ENCODE measurements at regions not wholly inside any gene's neighbourhood (a gene's known extent, or its start where the extent isn't known, plus 50 kb on each side); places are given as distances from the start of the nearest gene placed in this dataset.

DNA sequence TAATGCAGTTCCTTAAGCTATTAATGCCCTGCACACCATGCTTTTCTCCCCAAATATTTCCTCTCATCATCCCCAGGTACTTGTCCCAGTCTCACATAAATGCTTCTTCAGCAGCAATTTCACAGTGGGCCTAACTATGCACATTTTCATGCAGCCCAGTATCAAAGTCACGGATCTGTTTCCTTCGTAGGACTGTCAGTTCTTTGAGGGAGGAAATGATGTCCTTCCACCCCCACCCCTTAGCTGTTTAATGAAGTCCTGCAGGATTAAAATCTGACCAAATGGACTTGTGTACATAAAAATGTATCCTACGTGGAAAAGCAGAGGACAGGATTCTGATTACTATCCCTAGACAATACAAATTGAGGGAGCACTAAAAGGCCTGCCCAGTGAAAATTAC is 68.6 kb upstream of the ARGLU1 start:
- Histone ChIP-seq H3K36me3 (ENCODE audit: control insufficient read depth in 2 of 2, extremely low read depth in 1 of 2, insufficient read depth in 2 of 2, low read length in 2 of 2) (no peaks in the 10 kb centered on the region), H3K27me3 (ENCODE audit: control insufficient read depth in 2 of 2, insufficient read depth in 2 of 2, low read length in 2 of 2) (peaks cover 0 to 2% of the 10 kb centered on the region in 2 experiments), H3K9me1 (replicated peaks; ENCODE audit: control insufficient read depth, extremely low read depth, insufficient read depth, low read length) (no peaks in the 10 kb centered on the region), H3K27ac (ENCODE audit: insufficient read depth, low read depth, low read length) (no peak overlapping the region), H3K9me3 (replicated peaks; ENCODE audit: control insufficient read depth, insufficient read depth, low read length) (no peaks in the 10 kb centered on the region), H3K79me2 (ENCODE audit: control insufficient read depth, insufficient read depth, low read length) (no peaks in the 10 kb centered on the region), H3K9ac (replicated peaks; ENCODE audit: extremely low read depth, insufficient read depth, low read length) (no peak overlapping the region), H3K4me1 (ENCODE audit: control insufficient read depth, extremely low read depth, insufficient read depth, low read length) (no peaks in the 10 kb centered on the region), H4K20me1 (replicated peaks; ENCODE audit: control insufficient read depth, extremely low read depth, insufficient read depth, low read length) (no peaks in the 10 kb centered on the region), H2AFZ (ENCODE audit: low read depth, low read length) (no peak overlapping the region), H3K4me2 (ENCODE audit: insufficient read depth, low read length) (no peak overlapping the region), H3K4me3 (replicated peaks in 1 of 3; ENCODE audit: insufficient read depth in 1 of 3, low read depth in 1 of 3, low read length in 3 of 3) (no peak overlapping the region)
- intact Hi-C loops (cut with micrococcal nuclease), result no loop called here
- TF ChIP-seq, protein P1, sequence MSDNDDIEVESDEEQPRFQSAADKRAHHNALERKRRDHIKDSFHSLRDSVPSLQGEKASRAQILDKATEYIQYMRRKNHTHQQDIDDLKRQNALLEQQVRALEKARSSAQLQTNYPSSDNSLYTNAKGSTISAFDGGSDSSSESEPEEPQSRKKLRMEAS (IDR thresholded peaks at IDR 0.05; ENCODE audit: insufficient read depth, insufficient read length), result no peak
- TF ChIP-seq GATA2 (IDR thresholded peaks at IDR 0.05; ENCODE audit: insufficient read depth, insufficient read length, low read depth, low read length) (no peak), EZH2 (IDR thresholded peaks at IDR 0.05; ENCODE audit: borderline replicate concordance, low read depth, low read length, severe bottlenecking) (no peak)
- FAIRE-seq, result no peak
- BruUV-seq (replicated peaks), result no TSS peak
- dilution Hi-C loops (cut with MboI; ENCODE audit: extremely low pct_ligation_motif_present, low sequenced_read_pairs), result no loop called here
- no peak for DNase-seq (ENCODE audit: low read depth, low spot score)
- ChIA-PET CTCF (no interaction called here), POLR2A (no interaction called here)

DNA sequence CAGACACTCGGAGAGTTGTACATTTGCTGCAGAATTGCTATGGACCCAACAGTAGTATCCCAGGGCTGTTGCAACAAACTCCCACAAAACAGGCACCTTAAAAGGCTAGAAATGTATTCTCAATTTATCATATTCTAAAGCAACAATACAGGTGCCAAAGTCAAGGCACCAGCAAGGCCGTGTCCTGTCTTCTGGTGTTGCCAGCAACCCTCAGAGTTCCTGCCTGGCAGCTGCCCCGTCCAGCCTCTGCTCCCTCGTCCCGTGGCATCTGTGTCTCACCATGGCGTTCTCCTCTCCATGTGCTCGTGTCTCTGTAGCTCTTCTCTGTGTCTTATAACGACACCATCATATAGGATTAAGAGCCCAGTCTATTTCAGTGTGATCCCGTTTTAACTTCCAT is 67.7 kb upstream of the ARGLU1 start:
- no peak overlapping the region for H3K4me3 ChIP-seq (replicated peaks in 1 of 3; ENCODE audit: insufficient read depth in 1 of 3, low read depth in 1 of 3, low read length in 3 of 3)
- H3K27ac ChIP-seq (ENCODE audit: insufficient read depth, low read depth, low read length), result no peak overlapping the region
- no peaks in the 10 kb centered on the region for H4K20me1 ChIP-seq (replicated peaks; ENCODE audit: control insufficient read depth, extremely low read depth, insufficient read depth, low read length)
- H3K9me3 ChIP-seq (replicated peaks; ENCODE audit: control insufficient read depth, insufficient read depth, low read length), result no peaks in the 10 kb centered on the region
- ChIA-PET POLR2A (no interaction called here), CTCF (interaction anchor here (2.5 kb wide), 1 partner anchor 15 kb away, joined by 7 read pairs; no protein-coding TSS in a partner anchor)
- H3K4me2 ChIP-seq (ENCODE audit: insufficient read depth, low read length), result no peak overlapping the region
- no peak overlapping the region for H2AFZ ChIP-seq (ENCODE audit: low read depth, low read length)
- peaks cover 0 to 2% of the 10 kb centered on the region in 2 experiments for H3K27me3 ChIP-seq (ENCODE audit: control insufficient read depth in 2 of 2, insufficient read depth in 2 of 2, low read length in 2 of 2)
- no peaks in the 10 kb centered on the region for H3K79me2 ChIP-seq (ENCODE audit: control insufficient read depth, insufficient read depth, low read length)
- no peak for FAIRE-seq
- H3K9me1 ChIP-seq (replicated peaks; ENCODE audit: control insufficient read depth, extremely low read depth, insufficient read depth, low read length), result no peaks in the 10 kb centered on the region
- intact Hi-C loops (cut with micrococcal nuclease) (no loop called here), dilution Hi-C loops (cut with MboI; ENCODE audit: extremely low pct_ligation_motif_present, low sequenced_read_pairs) (no loop called here)
- H3K36me3 ChIP-seq (ENCODE audit: control insufficient read depth in 2 of 2, extremely low read depth in 1 of 2, insufficient read depth in 2 of 2, low read length in 2 of 2), result no peaks in the 10 kb centered on the region
- no peaks in the 10 kb centered on the region for H3K4me1 ChIP-seq (ENCODE audit: control insufficient read depth, extremely low read depth, insufficient read depth, low read length)
- DNase-seq (ENCODE audit: low read depth, low spot score), result no peak
- no peak overlapping the region for H3K9ac ChIP-seq (replicated peaks; ENCODE audit: extremely low read depth, insufficient read depth, low read length)
- no TSS peak for BruUV-seq (replicated peaks)
- TF ChIP-seq POLR2AphosphoS5 (IDR thresholded peaks at IDR 0.05; ENCODE audit: insufficient read depth, low read depth, low read length), result no peak
- TF ChIP-seq, protein P1 (IDR thresholded peaks at IDR 0.05; ENCODE audit: insufficient read depth, insufficient read length), result no peak
- no peak for TF ChIP-seq POLR2A (IDR thresholded peaks at IDR 0.05; ENCODE audit: low read depth, low read length)
- no peak for TF ChIP-seq EZH2 (IDR thresholded peaks at IDR 0.05; ENCODE audit: borderline replicate concordance, low read depth, low read length, severe bottlenecking)
- TF ChIP-seq, protein P2, sequence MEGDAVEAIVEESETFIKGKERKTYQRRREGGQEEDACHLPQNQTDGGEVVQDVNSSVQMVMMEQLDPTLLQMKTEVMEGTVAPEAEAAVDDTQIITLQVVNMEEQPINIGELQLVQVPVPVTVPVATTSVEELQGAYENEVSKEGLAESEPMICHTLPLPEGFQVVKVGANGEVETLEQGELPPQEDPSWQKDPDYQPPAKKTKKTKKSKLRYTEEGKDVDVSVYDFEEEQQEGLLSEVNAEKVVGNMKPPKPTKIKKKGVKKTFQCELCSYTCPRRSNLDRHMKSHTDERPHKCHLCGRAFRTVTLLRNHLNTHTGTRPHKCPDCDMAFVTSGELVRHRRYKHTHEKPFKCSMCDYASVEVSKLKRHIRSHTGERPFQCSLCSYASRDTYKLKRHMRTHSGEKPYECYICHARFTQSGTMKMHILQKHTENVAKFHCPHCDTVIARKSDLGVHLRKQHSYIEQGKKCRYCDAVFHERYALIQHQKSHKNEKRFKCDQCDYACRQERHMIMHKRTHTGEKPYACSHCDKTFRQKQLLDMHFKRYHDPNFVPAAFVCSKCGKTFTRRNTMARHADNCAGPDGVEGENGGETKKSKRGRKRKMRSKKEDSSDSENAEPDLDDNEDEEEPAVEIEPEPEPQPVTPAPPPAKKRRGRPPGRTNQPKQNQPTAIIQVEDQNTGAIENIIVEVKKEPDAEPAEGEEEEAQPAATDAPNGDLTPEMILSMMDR (IDR thresholded peaks at IDR 0.05; ENCODE audit: extremely low read depth in 1 of 2, insufficient read depth in 1 of 2, low read depth in 1 of 2, low read length in 2 of 2), result no peak
- no peak for TF ChIP-seq GATA2 (IDR thresholded peaks at IDR 0.05; ENCODE audit: insufficient read depth, insufficient read length, low read depth, low read length)
- no peak for TF ChIP-seq FOS (IDR thresholded peaks at IDR 0.05; ENCODE audit: borderline replicate concordance, insufficient read depth, low read length)
- TF ChIP-seq JUN (IDR thresholded peaks at IDR 0.05; ENCODE audit: borderline replicate concordance, insufficient read depth, insufficient read length, low read depth), result no peak
- TF ChIP-seq MYC (IDR thresholded peaks at IDR 0.05; ENCODE audit: low read depth, low read length), result no peak
